Nephron progenitor cell (in vitro differentiated cells): ENCODE measurements at regions not wholly inside any gene's neighbourhood (a gene's known extent, or its start where the extent isn't known, plus 50 kb on each side); places are given as distances from the start of the nearest gene placed in this dataset.

Experiments used
- DNase-seq: peaks from one replicate; pipeline ENCODE4 v3.0.0; 2021
- H3K27ac Mint-ChIP-seq: 2 replicates; pipeline ENCODE4 v1.8.0; 2021; ENCODE audit warnings: mild to moderate bottlenecking, moderate library complexity, mixed read lengths
- H3K27me3 Mint-ChIP-seq: 2 replicates; pipeline ENCODE4 v1.8.0; 2021; ENCODE audit warnings: mild to moderate bottlenecking, low read depth, mixed read lengths; ENCODE audit not compliant: poor library complexity
- H3K36me3 Mint-ChIP-seq: 2 replicates; pipeline ENCODE4 v1.8.0; 2021; ENCODE audit warnings: low read depth, mixed read lengths
- H3K4me1 Mint-ChIP-seq: 2 replicates; pipeline ENCODE4 v1.8.0; 2021; ENCODE audit warnings: mixed read lengths
- H3K4me3 Mint-ChIP-seq: 2 replicates; pipeline ENCODE4 v1.8.0; 2021; ENCODE audit warnings: mild to moderate bottlenecking, moderate library complexity, mixed read lengths
- H3K9me3 Mint-ChIP-seq: 2 replicates; pipeline ENCODE4 v1.8.0; 2021; ENCODE audit warnings: mild to moderate bottlenecking, moderate library complexity, mixed read lengths
- TF ChIP-seq, protein P1 (sequence below): fragments of 200-600 bp; sonication (generic); IDR thresholded peaks from 2 replicates; pipeline ENCODE4 v1.5.0; 2021; ENCODE audit warnings: antibody characterized with exemption

DNA sequence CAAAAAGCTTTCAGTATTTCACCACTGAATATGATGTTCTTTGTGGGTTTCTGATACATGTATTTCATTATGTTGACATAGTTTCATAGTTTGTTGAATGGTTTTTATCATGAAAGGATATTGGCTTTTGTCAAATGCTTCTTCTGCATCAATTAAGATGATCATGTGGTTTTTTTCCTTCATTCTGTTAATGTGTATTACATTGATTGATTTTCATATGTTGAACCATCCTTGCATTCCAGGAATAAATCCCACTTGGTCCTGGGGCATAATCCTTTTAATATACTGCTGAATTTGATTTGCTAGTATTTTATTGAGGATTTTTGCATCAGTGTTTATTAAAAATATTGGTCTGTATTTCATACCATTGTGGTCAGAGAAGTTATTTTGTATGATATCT is 70.9 kb upstream of the BHLHE23 start:
- Mint-ChIP-seq H3K4me3 (no peak overlapping the region), H3K36me3 (no peaks in the 10 kb centered on the region), H3K27ac (no peak overlapping the region), H3K4me1 (no peaks in the 10 kb centered on the region), H3K9me3 (peaks cover 42% of the 10 kb centered on the region), H3K27me3 (peaks cover 90% of the 10 kb centered on the region)
- DNase-seq = no peak
- TF ChIP-seq, protein P1, sequence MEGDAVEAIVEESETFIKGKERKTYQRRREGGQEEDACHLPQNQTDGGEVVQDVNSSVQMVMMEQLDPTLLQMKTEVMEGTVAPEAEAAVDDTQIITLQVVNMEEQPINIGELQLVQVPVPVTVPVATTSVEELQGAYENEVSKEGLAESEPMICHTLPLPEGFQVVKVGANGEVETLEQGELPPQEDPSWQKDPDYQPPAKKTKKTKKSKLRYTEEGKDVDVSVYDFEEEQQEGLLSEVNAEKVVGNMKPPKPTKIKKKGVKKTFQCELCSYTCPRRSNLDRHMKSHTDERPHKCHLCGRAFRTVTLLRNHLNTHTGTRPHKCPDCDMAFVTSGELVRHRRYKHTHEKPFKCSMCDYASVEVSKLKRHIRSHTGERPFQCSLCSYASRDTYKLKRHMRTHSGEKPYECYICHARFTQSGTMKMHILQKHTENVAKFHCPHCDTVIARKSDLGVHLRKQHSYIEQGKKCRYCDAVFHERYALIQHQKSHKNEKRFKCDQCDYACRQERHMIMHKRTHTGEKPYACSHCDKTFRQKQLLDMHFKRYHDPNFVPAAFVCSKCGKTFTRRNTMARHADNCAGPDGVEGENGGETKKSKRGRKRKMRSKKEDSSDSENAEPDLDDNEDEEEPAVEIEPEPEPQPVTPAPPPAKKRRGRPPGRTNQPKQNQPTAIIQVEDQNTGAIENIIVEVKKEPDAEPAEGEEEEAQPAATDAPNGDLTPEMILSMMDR = no peak

DNA sequence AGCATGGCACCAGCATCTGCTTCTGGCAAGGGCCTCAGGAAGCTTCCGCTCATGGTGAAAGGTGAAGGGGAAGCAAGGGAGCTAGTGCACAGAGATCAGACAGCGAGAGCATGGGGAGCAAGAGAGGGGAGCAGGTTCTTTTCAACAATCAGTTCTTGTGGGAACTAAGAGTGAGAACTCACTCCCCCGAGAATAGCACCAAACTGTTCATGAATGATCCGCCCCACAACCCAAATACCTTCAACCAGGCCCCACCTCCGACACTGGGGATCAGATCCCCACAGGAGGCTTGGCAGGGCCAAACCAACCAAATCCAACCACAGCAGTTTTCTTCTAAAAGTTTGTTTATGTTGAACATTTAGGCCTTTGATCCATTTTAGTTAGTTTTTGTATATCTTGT is 69.7 kb upstream of the BHLHE23 start:
- Mint-ChIP-seq H3K4me3 (no peak overlapping the region), H3K4me1 (no peaks in the 10 kb centered on the region), H3K27ac (no peak overlapping the region), H3K36me3 (no peaks in the 10 kb centered on the region), H3K27me3 (peaks cover 89% of the 10 kb centered on the region), H3K9me3 (peaks cover 46% of the 10 kb centered on the region)
- no peak for DNase-seq
- TF ChIP-seq, protein P1 = no peak

DNA sequence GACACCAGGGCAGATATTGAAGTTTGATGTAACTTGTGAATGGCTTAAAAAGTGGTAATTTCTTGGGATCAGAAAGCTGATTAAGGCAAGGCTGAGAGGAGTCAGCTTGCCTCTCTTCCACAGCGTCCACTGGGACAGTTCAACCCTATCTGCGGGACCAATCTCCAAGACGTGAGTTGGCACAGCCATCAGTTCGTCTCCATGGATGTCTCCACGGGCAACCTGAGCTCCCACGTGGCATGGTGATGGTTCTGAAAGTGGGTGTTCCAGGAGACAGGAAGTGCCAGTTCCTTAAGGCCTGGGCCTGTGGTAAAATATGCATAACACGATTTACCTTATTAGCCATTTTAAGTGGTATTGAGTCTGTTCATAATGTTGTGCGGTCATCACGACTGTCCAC is 67.9 kb upstream of the BHLHE23 start:
- peaks cover 91% of the 10 kb centered on the region for H3K27me3 Mint-ChIP-seq
- TF ChIP-seq, protein P1 = no peak
- DNase-seq = no peak

DNA sequence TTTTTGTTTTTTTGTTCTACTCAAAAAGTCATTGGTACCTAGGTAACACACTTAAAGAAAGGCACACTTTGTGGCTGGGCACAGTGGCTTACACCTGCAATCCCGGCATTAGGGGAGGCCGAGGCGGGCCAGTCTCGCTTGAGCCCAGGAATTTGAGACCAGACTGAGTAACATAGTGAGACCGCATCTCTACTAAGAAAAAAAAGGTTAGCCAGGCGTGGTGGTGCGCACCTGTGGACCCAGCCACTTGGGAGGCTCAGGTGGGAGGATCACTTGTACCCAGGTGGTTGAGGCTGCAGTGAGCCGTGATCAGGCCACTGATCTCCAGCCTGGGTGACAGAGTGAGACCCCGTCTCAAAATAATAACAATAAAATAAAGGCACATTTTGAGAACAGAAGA is 67.4 kb upstream of the BHLHE23 start:
- TF ChIP-seq, protein P1 = no peak
- no peak for DNase-seq
- H3K27ac Mint-ChIP-seq = no peak overlapping the region
- no peak overlapping the region for H3K4me3 Mint-ChIP-seq
- H3K36me3 Mint-ChIP-seq = no peaks in the 10 kb centered on the region
- peaks cover 42% of the 10 kb centered on the region for H3K9me3 Mint-ChIP-seq
- peaks cover 91% of the 10 kb centered on the region for H3K27me3 Mint-ChIP-seq
- no peaks in the 10 kb centered on the region for H3K4me1 Mint-ChIP-seq

More for the DNA sequence above, 67.9 kb upstream of the BHLHE23 start:
- Mint-ChIP-seq H3K27ac (no peak overlapping the region), H3K36me3 (no peaks in the 10 kb centered on the region), H3K4me1 (no peaks in the 10 kb centered on the region), H3K9me3 (peaks cover 47% of the 10 kb centered on the region), H3K4me3 (no peak overlapping the region)

DNA sequence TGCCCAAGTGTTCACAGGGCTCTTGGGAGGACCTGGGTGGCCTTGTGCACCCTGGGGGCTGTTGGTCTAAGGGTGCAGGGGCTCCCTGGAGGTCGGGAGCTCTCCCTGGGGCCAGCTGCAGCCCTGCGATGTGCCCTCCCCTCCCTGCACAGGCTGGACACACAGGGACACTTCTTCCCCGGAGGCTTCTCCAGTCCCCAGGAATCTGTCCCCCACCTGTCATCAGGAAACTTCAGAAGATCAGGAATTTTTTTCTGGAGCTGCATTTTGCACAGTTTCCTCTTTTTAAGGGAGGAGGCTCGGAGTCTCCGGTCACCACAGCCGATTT is 66.9 kb upstream of the BHLHE23 start:
- TF ChIP-seq, protein P1 = no peak
- H3K9me3 Mint-ChIP-seq = peaks cover 39% of the 10 kb centered on the region
- H3K4me1 Mint-ChIP-seq = no peaks in the 10 kb centered on the region
- no peak overlapping the region for H3K4me3 Mint-ChIP-seq
- no peaks in the 10 kb centered on the region for H3K36me3 Mint-ChIP-seq
- H3K27me3 Mint-ChIP-seq = peaks cover 92% of the 10 kb centered on the region
- H3K27ac Mint-ChIP-seq = no peak overlapping the region
- no peak for DNase-seq

DNA sequence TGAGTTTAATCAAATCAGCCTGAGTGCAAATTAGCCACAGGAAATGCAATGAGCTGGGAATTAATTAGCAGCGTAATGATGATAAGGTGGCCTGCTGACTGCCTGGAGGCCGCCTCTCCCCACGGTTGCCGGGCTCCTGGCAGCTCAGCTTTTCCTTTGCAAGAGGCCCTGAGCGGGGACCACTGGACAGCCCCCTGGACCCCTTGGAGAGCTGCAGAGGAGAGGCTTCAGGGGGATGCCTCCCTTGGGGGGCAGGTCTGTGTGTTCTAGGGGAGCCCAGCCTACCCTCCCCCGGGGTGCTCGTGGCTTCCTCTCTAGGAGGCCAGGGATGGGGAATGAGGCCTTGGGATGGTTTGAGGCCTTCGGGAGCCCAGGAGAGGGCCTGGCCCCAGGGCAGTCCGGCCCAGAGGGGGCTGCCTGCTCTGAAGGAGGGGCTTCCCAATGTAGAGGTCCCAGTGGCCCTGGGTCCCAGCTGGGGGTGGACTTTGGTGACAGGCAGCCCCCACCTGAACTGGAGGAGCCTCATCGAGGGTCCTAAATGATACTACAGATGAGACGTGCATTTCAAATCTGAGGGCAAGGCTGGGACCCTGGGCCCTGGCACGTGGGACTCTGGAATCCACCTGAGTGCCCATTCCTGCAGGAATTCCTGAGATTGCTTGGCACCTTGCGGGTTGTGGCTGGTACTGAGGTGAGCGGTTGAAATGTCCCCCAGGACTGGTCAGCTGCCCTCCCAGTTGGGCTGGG is 66.4 kb upstream of the BHLHE23 start:
- Mint-ChIP-seq H3K4me1 (no peaks in the 10 kb centered on the region), H3K27me3 (peaks cover 88% of the 10 kb centered on the region), H3K27ac (no peak overlapping the region), H3K4me3 (no peak overlapping the region), H3K9me3 (peaks cover 35% of the 10 kb centered on the region), H3K36me3 (no peaks in the 10 kb centered on the region)
- no peak for DNase-seq
- TF ChIP-seq, protein P1 = no peak
